Sigmoid colon (tissue), 6 donors: ENCODE measurements at regions not wholly inside any gene's neighbourhood (a gene's known extent, or its start where the extent isn't known, plus 50 kb on each side); places are given as distances from the start of the nearest gene placed in this dataset.

Experiments used
- DNase-seq: peaks from one replicate; pipeline ENCODE4 v3.0.0-alpha.2; 2019
- H3K27ac ChIP-seq, 4 donors: fragments of 200-600 bp; sonication (generic); one replicate each; pipeline ENCODE4 v1.5.1; 2016 to 2019; ENCODE audit warnings: mild to moderate bottlenecking in 1 of 4
- H3K27me3 ChIP-seq, 3 donors: fragments of 200-600 bp; sonication (generic); one replicate each; pipeline ENCODE4 v1.5.1; 2019; ENCODE audit warnings: mild to moderate bottlenecking in 1 of 3
- H3K36me3 ChIP-seq, 4 donors: fragments of 200-600 bp; sonication (generic); one replicate each; pipeline ENCODE4 v1.5.1; 2016 to 2019
- H3K4me1 ChIP-seq, 4 donors: fragments of 200-600 bp; sonication (generic); one replicate each; pipeline ENCODE4 v1.5.1; 2017 to 2019
- H3K4me3 ChIP-seq, 4 donors: fragments of 200-600 bp; sonication (generic); one replicate each; pipeline ENCODE4 v1.5.1; 2017 to 2019; ENCODE audit warnings: mild to moderate bottlenecking in 2 of 4, moderate library complexity in 1 of 4
- H3K9me3 ChIP-seq, 4 donors: fragments of 200-600 bp in 3 of 4; sonication (generic) in 3 of 4; one replicate each; pipeline versions ENCODE4 v1.5.1 to v1.6.1; 2013 to 2019
- EP300 ChIP-seq, 4 donors: sonication (generic); formaldehyde crosslinking; IDR thresholded peaks; one replicate each; pipeline ENCODE4 v1.6.1; 2017; ENCODE audit warnings: antibody characterized with exemption in 4 of 4
- POLR2A ChIP-seq, 2 donors: fragments of 450-650 bp; IDR thresholded peaks; one replicate each; pipeline ENCODE4 v1.6.1; 2016; ENCODE audit warnings: antibody characterized with exemption in 2 of 2, mild to moderate bottlenecking in 2 of 2, moderate library complexity in 2 of 2
- POLR2AphosphoS5 ChIP-seq, 4 donors: sonication (generic); formaldehyde crosslinking; IDR thresholded peaks; one replicate each; pipeline ENCODE4 v1.6.1; 2017; ENCODE audit warnings: antibody characterized with exemption in 4 of 4
- WGBS, 2 donors: extraction: QIAGEN DNeasy Blood & Tissue Kit; methylation state at CpG; one replicate each; pipeline ENCODE4 v1.1.7; 2013; 5-methylcytosine and 5-hydroxymethylcytosine counted together
- intact Hi-C: fragments of 100-400 bp; cut with DNase I; formaldehyde crosslinking; loops from one replicate; pipeline ENCODE4 v1.15.1; 2023
- TF ChIP-seq, protein P1 (sequence below), 4 experiments: fragments of 450-650 bp in 3 of 4; fragments of 200-600 bp in 1 of 4; IDR thresholded peaks; one replicate each; pipeline ENCODE4 v1.5.1; 2016 to 2019; ENCODE audit warnings: antibody characterized with exemption in 4 of 4, mild to moderate bottlenecking in 3 of 4, moderate library complexity in 2 of 4
- donor health status: healthy with polysubstance abuse.
- donor health status: healthy.

DNA sequence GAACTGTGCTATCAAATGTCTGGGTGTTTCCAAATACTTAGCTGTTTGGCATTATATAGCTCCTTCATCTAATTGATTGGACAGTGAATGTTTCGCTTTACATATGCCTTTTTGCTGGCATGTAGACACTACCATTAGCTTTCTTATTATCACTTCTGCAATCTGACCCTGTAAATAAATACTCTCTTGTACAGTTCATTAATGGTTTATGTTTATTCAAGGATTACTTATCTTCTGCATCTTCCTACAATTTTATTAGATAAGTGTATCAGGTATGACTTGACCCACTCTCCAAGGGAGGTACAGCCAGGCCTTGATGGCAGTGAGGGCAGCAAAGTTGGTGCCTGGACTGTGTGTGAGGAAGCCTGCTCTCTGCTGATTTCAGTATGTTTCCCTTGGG, 614.1 kb upstream of the SETBP1 start:
- H3K27ac ChIP-seq = no peak overlapping the region
- no peak for DNase-seq
- TF ChIP-seq POLR2A (IDR thresholded peaks at IDR 0.05) (no peak), POLR2AphosphoS5 (IDR thresholded peaks at IDR 0.05) (no peak), EP300 (IDR thresholded peaks at IDR 0.05) (no peak)
- TF ChIP-seq, protein P1, sequence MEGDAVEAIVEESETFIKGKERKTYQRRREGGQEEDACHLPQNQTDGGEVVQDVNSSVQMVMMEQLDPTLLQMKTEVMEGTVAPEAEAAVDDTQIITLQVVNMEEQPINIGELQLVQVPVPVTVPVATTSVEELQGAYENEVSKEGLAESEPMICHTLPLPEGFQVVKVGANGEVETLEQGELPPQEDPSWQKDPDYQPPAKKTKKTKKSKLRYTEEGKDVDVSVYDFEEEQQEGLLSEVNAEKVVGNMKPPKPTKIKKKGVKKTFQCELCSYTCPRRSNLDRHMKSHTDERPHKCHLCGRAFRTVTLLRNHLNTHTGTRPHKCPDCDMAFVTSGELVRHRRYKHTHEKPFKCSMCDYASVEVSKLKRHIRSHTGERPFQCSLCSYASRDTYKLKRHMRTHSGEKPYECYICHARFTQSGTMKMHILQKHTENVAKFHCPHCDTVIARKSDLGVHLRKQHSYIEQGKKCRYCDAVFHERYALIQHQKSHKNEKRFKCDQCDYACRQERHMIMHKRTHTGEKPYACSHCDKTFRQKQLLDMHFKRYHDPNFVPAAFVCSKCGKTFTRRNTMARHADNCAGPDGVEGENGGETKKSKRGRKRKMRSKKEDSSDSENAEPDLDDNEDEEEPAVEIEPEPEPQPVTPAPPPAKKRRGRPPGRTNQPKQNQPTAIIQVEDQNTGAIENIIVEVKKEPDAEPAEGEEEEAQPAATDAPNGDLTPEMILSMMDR (IDR thresholded peaks at IDR 0.05) = no peak
- intact Hi-C loops = no loop called here
- 94 to 96% methylated on average over 1 of the region's 1 CpG for WGBS, 2 donors
- H3K27me3 ChIP-seq = no peaks in the 10 kb centered on the region
- H3K4me3 ChIP-seq = no peak overlapping the region
- H3K9me3 ChIP-seq = no peaks in the 10 kb centered on the region
- H3K4me1 ChIP-seq = no peaks in the 10 kb centered on the region
- H3K36me3 ChIP-seq = no peaks in the 10 kb centered on the region

DNA sequence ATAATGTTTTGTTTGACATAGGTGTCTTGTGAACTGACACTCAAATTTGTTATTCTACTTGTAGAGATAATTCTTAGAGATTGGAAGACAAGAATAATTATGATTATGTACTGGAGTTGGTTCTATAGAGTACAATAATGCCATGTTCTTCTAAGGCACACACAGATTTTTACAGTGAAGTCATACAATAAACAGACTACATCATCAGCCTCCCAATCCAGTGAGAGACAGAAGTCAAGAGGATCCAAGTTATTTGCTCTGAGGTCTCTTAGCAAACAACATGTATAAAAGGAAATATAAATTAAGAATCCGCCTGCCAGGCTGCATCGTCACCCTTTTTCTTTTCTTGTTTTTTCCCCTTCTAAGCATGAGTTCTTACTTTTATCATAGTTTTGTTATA, 613.5 kb upstream of the SETBP1 start:
- no peaks in the 10 kb centered on the region for H3K27me3 ChIP-seq
- intact Hi-C loops = no loop called here
- H3K27ac ChIP-seq = no peak overlapping the region
- H3K36me3 ChIP-seq = no peaks in the 10 kb centered on the region
- TF ChIP-seq POLR2A (IDR thresholded peaks at IDR 0.05) (no peak), EP300 (IDR thresholded peaks at IDR 0.05) (no peak), POLR2AphosphoS5 (IDR thresholded peaks at IDR 0.05) (no peak)
- TF ChIP-seq, protein P1 (IDR thresholded peaks at IDR 0.05) = no peak
- no peak for DNase-seq
- H3K4me3 ChIP-seq = no peak overlapping the region
- H3K4me1 ChIP-seq = no peaks in the 10 kb centered on the region
- WGBS, 2 donors = 78 to 87% methylated on average over 2 of the region's 2 CpGs
- H3K9me3 ChIP-seq = no peaks in the 10 kb centered on the region

DNA sequence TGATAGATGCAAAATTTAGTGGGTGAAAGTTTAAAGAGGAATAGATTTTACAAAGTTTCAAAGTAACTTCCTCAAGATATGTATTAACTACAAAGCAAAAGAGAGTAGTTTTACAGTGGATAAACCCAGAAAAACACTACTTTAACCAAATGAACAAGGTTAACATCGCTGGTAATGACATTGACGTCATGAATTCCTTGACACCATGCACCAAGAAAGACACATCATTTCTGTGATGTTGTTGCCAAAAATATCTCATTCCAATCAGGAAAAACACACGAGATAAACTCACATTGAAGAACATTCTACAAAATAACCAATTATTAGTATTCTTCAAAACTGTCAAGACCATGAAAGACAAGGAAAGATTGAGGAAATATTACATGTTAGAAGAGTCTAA, 605.6 kb upstream of the SETBP1 start:
- DNase-seq = no peak
- Histone ChIP-seq H3K27ac (no peak overlapping the region), H3K4me1 (peaks cover 0 to 6% (median 0%) of the 10 kb centered on the region in 4 donors), H3K4me3 (no peak overlapping the region), H3K36me3 (no peaks in the 10 kb centered on the region), H3K27me3 (no peaks in the 10 kb centered on the region), H3K9me3 (no peaks in the 10 kb centered on the region)
- TF ChIP-seq POLR2AphosphoS5 (IDR thresholded peaks at IDR 0.05) (no peak), POLR2A (IDR thresholded peaks at IDR 0.05) (no peak), EP300 (IDR thresholded peaks at IDR 0.05) (no peak)
- TF ChIP-seq, protein P1 (IDR thresholded peaks at IDR 0.05) = no peak
- intact Hi-C loops = no loop called here
- 68 to 85% methylated on average over 3 of the region's 3 CpGs for WGBS, 2 donors

DNA sequence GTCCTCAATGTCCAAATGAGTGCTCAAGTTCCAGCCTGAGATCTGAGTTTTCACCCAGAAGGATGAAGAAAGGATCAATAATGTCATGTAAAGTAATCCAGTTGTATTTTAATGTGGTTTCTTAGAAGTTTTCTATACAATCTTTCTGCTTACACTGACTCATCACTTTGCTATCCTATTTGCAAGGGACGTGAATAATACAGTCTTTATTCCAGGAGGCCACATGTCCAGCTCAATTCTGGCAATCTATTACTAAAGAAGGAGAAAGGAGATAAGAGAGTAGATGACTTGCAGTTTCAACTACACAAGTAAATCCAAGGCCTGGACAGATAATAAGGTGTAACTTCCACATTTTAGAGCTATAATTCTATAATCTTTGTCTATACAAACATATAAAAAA, 601.1 kb upstream of the SETBP1 start:
- Histone ChIP-seq H3K4me1 (peaks cover 0 to 12% (median 0%) of the 10 kb centered on the region in 4 donors), H3K27me3 (no peaks in the 10 kb centered on the region), H3K27ac (no peak overlapping the region), H3K4me3 (no peak overlapping the region), H3K9me3 (no peaks in the 10 kb centered on the region), H3K36me3 (no peaks in the 10 kb centered on the region)
- TF ChIP-seq, protein P1 (IDR thresholded peaks at IDR 0.05) = no peak
- TF ChIP-seq POLR2AphosphoS5 (IDR thresholded peaks at IDR 0.05) = no peak
- TF ChIP-seq POLR2A (IDR thresholded peaks at IDR 0.05) = no peak
- TF ChIP-seq EP300 (IDR thresholded peaks at IDR 0.05) = no peak
- 20 to 41% methylated on average over 1 of the region's 1 CpG for WGBS, 2 donors
- intact Hi-C loops = no loop called here
- DNase-seq = no peak

DNA sequence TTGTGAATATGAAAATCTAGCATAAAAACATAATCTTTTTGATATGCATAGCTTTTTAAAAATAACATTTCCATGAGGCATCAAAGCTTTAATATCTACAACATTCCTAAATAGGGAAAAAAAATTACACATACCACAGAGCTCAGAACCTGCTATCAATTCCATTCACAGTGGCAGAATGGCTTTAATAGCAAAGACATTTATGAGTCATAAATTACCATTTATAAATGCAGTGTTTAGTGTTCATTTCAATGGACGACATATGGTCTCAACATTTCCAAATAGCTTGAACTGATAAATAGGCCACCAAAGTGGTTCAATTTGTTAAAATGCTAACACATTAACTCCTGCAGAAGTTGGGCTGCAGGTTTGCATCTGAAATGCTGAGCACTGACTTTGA, 600.6 kb upstream of the SETBP1 start:
- H3K4me1 ChIP-seq = peaks cover 0 to 12% (median 0%) of the 10 kb centered on the region in 4 donors
- no peaks in the 10 kb centered on the region for H3K9me3 ChIP-seq
- intact Hi-C loops = no loop called here
- 79 to 84% methylated on average over 1 of the region's 1 CpG for WGBS, 2 donors
- H3K4me3 ChIP-seq = no peak overlapping the region
- no peak overlapping the region for H3K27ac ChIP-seq
- H3K27me3 ChIP-seq = no peaks in the 10 kb centered on the region
- no peak for DNase-seq
- no peaks in the 10 kb centered on the region for H3K36me3 ChIP-seq
- TF ChIP-seq, protein P1 (IDR thresholded peaks at IDR 0.05) = no peak
- no peak for TF ChIP-seq POLR2A (IDR thresholded peaks at IDR 0.05)
- TF ChIP-seq POLR2AphosphoS5 (IDR thresholded peaks at IDR 0.05) = no peak
- TF ChIP-seq EP300 (IDR thresholded peaks at IDR 0.05) = no peak
